Activated T-helper 1 cell treated with anti-CD3 and anti-CD28 coated beads, Interleukin-12 subunit alpha, Interleukin-12 subunit beta, Interleukin-2, Interleukin-4 antibody, amounts not matched to agents 30 ng/mL and 10 ng/mL and 1 ng/mL, durations not matched to agents 14 hours and 24 hours and 36 hours (primary cell): ENCODE measurements at regions not wholly inside any gene's neighbourhood (a gene's known extent, or its start where the extent isn't known, plus 50 kb on each side); places are given as distances from the start of the nearest gene placed in this dataset.
"Not testable (repeated sequence)": the region's sequence is repeated elsewhere in the genome, so short reads cannot be mapped to it uniquely, and the experiment has no call there.

Experiments
- DNase-seq: peaks from one replicate; pipeline ENCODE4 v3.0.0; 2021; ENCODE audit warnings: low spot score
- H3K27ac Mint-ChIP-seq: one replicate; pipeline ENCODE4 v1.8.0; 2021; ENCODE audit warnings: mild to moderate bottlenecking, mixed read lengths
- H3K27me3 Mint-ChIP-seq: one replicate; pipeline ENCODE4 v1.8.0; 2022; ENCODE audit warnings: mild to moderate bottlenecking, moderate library complexity, mixed read lengths; ENCODE audit not compliant: insufficient read depth
- H3K36me3 Mint-ChIP-seq: one replicate; pipeline ENCODE4 v1.8.0; 2021; ENCODE audit warnings: low read depth, mixed read lengths
- H3K4me1 Mint-ChIP-seq: one replicate; pipeline ENCODE4 v1.8.0; 2021; ENCODE audit warnings: low read depth, mixed read lengths
- H3K4me3 Mint-ChIP-seq: one replicate; pipeline ENCODE4 v1.8.0; 2021; ENCODE audit warnings: mild to moderate bottlenecking, moderate library complexity, mixed read lengths
- H3K9me3 Mint-ChIP-seq: one replicate; pipeline ENCODE4 v1.8.0; 2021; ENCODE audit warnings: mixed read lengths
- intact Hi-C: fragments of 100-400 bp; cut with micrococcal nuclease; formaldehyde crosslinking; loops from one replicate; pipeline ENCODE4 v1.15.1; 2024

GRCh38 chr6:79378957-79379356 is 144.5 kb upstream of the HMGN3 start:
- intact Hi-C loops, result no loop called here

GRCh38 chr6:79377888-79378348 is 143.4 kb upstream of the HMGN3 start:
- H3K27ac Mint-ChIP-seq, result no peak overlapping the region
- no peaks in the 10 kb centered on the region for H3K27me3 Mint-ChIP-seq
- no peak overlapping the region for H3K4me3 Mint-ChIP-seq
- no peaks in the 10 kb centered on the region for H3K36me3 Mint-ChIP-seq
- no peaks in the 10 kb centered on the region for H3K9me3 Mint-ChIP-seq
- no peak for DNase-seq
- H3K4me1 Mint-ChIP-seq, result peaks cover 4% of the 10 kb centered on the region
- intact Hi-C loops, result no loop called here

More at GRCh38 chr6:79378957-79379356, 144.5 kb upstream of the HMGN3 start:
- H3K4me3 Mint-ChIP-seq, result no peak overlapping the region
- H3K4me1 Mint-ChIP-seq, result peaks cover 4% of the 10 kb centered on the region
- no peaks in the 10 kb centered on the region for H3K36me3 Mint-ChIP-seq
- no peak overlapping the region for H3K27ac Mint-ChIP-seq
- no peaks in the 10 kb centered on the region for H3K9me3 Mint-ChIP-seq
- no peaks in the 10 kb centered on the region for H3K27me3 Mint-ChIP-seq
- no peak for DNase-seq

- no peak for DNase-seq
- Mint-ChIP-seq H3K27me3 (no peaks in the 10 kb centered on the region), H3K4me3 (no peak overlapping the region), H3K9me3 (no peaks in the 10 kb centered on the region), H3K27ac (no peak overlapping the region), H3K36me3 (no peaks in the 10 kb centered on the region), H3K4me1 (peaks cover 4% of the 10 kb centered on the region)
- intact Hi-C loops, result no loop called here
These were observed 142.6 kb upstream of the HMGN3 start for GRCh38 chr6:79377047-79377446.

GRCh38 chr6:79375635-79376337 is 141.3 kb upstream of the HMGN3 start:
- no peak overlapping the region for H3K4me3 Mint-ChIP-seq
- no peaks in the 10 kb centered on the region for H3K36me3 Mint-ChIP-seq
- intact Hi-C loops, result no loop called here
- no peaks in the 10 kb centered on the region for H3K9me3 Mint-ChIP-seq
- peaks cover 4% of the 10 kb centered on the region for H3K4me1 Mint-ChIP-seq
- H3K27me3 Mint-ChIP-seq, result no peaks in the 10 kb centered on the region
- no peak for DNase-seq
- H3K27ac Mint-ChIP-seq, result no peak overlapping the region

- H3K4me1 Mint-ChIP-seq, result peaks cover 4% of the 10 kb centered on the region
- intact Hi-C loops, result no loop called here
- peaks cover 4% of the 10 kb centered on the region for H3K9me3 Mint-ChIP-seq
- no peak overlapping the region for H3K27ac Mint-ChIP-seq
- H3K27me3 Mint-ChIP-seq, result no peaks in the 10 kb centered on the region
- H3K4me3 Mint-ChIP-seq, result no peak overlapping the region
- DNase-seq, result no peak
- H3K36me3 Mint-ChIP-seq, result no peaks in the 10 kb centered on the region
These were observed 139.8 kb upstream of the HMGN3 start for GRCh38 chr6:79374308-79374707.

GRCh38 chr6:79373880-79374279 is 139.4 kb upstream of the HMGN3 start:
- no peaks in the 10 kb centered on the region for H3K36me3 Mint-ChIP-seq
- DNase-seq, result no peak
- H3K4me1 Mint-ChIP-seq, result peaks cover 4% of the 10 kb centered on the region
- H3K4me3 Mint-ChIP-seq, result no peak overlapping the region
- H3K9me3 Mint-ChIP-seq, result peaks cover 4% of the 10 kb centered on the region
- intact Hi-C loops, result no loop called here
- H3K27me3 Mint-ChIP-seq, result no peaks in the 10 kb centered on the region
- no peak overlapping the region for H3K27ac Mint-ChIP-seq

GRCh38 chr6:79373246-79373645 is 138.8 kb upstream of the HMGN3 start:
- Mint-ChIP-seq H3K9me3 (peaks cover 4% of the 10 kb centered on the region), H3K27ac (no peak overlapping the region), H3K27me3 (no peaks in the 10 kb centered on the region), H3K36me3 (no peaks in the 10 kb centered on the region), H3K4me1 (peaks cover 4% of the 10 kb centered on the region), H3K4me3 (no peak overlapping the region)
- DNase-seq, result no peak
- intact Hi-C loops, result no loop called here

GRCh38 chr6:79372757-79373156 is 138.3 kb upstream of the HMGN3 start:
- intact Hi-C loops, result no loop called here
- Mint-ChIP-seq H3K4me3 (no peak overlapping the region), H3K9me3 (peaks cover 4% of the 10 kb centered on the region), H3K4me1 (peaks cover 3% of the 10 kb centered on the region), H3K36me3 (no peaks in the 10 kb centered on the region), H3K27ac (no peak overlapping the region), H3K27me3 (no peaks in the 10 kb centered on the region)
- DNase-seq, result no peak

GRCh38 chr6:79369026-79369425 is 134.5 kb upstream of the HMGN3 start:
- Mint-ChIP-seq H3K36me3 (no peaks in the 10 kb centered on the region), H3K27me3 (no peaks in the 10 kb centered on the region), H3K4me3 (no peak overlapping the region), H3K9me3 (peaks cover 15% of the 10 kb centered on the region), H3K27ac (no peak overlapping the region), H3K4me1 (no peaks in the 10 kb centered on the region)
- intact Hi-C loops, result no loop called here
- no peak for DNase-seq

- H3K36me3 Mint-ChIP-seq, intact Hi-C loops, H3K4me3 Mint-ChIP-seq, DNase-seq, H3K4me1 Mint-ChIP-seq, H3K27me3 Mint-ChIP-seq, H3K27ac Mint-ChIP-seq: not testable (repeated sequence)
- peaks cover 16% of the 10 kb centered on the region for H3K9me3 Mint-ChIP-seq
These were observed 129.0 kb upstream of the HMGN3 start for GRCh38 chr6:79363441-79363840.

GRCh38 chr6:79361074-79361473 is 126.6 kb upstream of the HMGN3 start:
- H3K4me3 Mint-ChIP-seq, DNase-seq, H3K36me3 Mint-ChIP-seq, H3K27ac Mint-ChIP-seq, intact Hi-C loops, H3K27me3 Mint-ChIP-seq, H3K4me1 Mint-ChIP-seq: not testable (repeated sequence)
- H3K9me3 Mint-ChIP-seq, result peaks cover 10% of the 10 kb centered on the region

- intact Hi-C loops, result no loop called here
- Mint-ChIP-seq H3K9me3 (peaks cover 17% of the 10 kb centered on the region), H3K4me3 (no peak overlapping the region), H3K27me3 (peaks cover 2% of the 10 kb centered on the region), H3K36me3 (no peaks in the 10 kb centered on the region), H3K27ac (no peak overlapping the region), H3K4me1 (no peaks in the 10 kb centered on the region)
- DNase-seq, result no peak
These were observed 118.7 kb upstream of the HMGN3 start for GRCh38 chr6:79353226-79353625.

- Mint-ChIP-seq H3K27ac (no peak overlapping the region), H3K4me1 (peaks cover 14% of the 10 kb centered on the region), H3K9me3 (no peaks in the 10 kb centered on the region), H3K4me3 (no peak overlapping the region), H3K36me3 (no peaks in the 10 kb centered on the region), H3K27me3 (peaks cover 2% of the 10 kb centered on the region)
- no peak for DNase-seq
- intact Hi-C loops, result no loop called here
These were observed 104.0 kb upstream of the HMGN3 start for GRCh38 chr6:79338493-79338892.
